ENCODE measurements at regions not wholly inside any gene's neighbourhood (a gene's known extent, or its start where the extent isn't known, plus 50 kb on each side); places are given as distances from the start of the nearest gene placed in this dataset.

- Histone ChIP-seq H3K4me3 (ENCODE audit: low read length) (peak overlapping the region; percentile 6), H3K4me1 (ENCODE audit: control insufficient read depth, insufficient read depth, low read length) (peaks cover 11% of the 10 kb centered on the region), H3K9me3 (ENCODE audit: control insufficient read depth, low read length) (no peaks in the 10 kb centered on the region)
Observed at GRCh38 chr5:32842813-32843530, 131.9 kb downstream of the NPR3 start.

GRCh38 chr5:32843531-32843895 is 132.4 kb downstream of the NPR3 start:
- Histone ChIP-seq H3K36me3 (ENCODE audit: control insufficient read depth, insufficient read depth, low read length) (no peaks in the 10 kb centered on the region), H3K4me1 (ENCODE audit: control insufficient read depth, insufficient read depth, low read length) (peaks cover 11% of the 10 kb centered on the region), H3K9ac (ENCODE audit: low read length) (no peak overlapping the region), H3K4me3 (ENCODE audit: low read length) (no peak overlapping the region), H3K27me3 (ENCODE audit: control insufficient read depth, insufficient read depth, low read length) (no peaks in the 10 kb centered on the region), H3K9me3 (ENCODE audit: control insufficient read depth, low read length) (no peaks in the 10 kb centered on the region)

More at GRCh38 chr5:32842813-32843530, 131.9 kb downstream of the NPR3 start:
- H3K27me3 ChIP-seq (ENCODE audit: control insufficient read depth, insufficient read depth, low read length): no peaks in the 10 kb centered on the region
- no peaks in the 10 kb centered on the region for H3K36me3 ChIP-seq (ENCODE audit: control insufficient read depth, insufficient read depth, low read length)
- H3K9ac ChIP-seq (ENCODE audit: low read length): no peak overlapping the region

DNA sequence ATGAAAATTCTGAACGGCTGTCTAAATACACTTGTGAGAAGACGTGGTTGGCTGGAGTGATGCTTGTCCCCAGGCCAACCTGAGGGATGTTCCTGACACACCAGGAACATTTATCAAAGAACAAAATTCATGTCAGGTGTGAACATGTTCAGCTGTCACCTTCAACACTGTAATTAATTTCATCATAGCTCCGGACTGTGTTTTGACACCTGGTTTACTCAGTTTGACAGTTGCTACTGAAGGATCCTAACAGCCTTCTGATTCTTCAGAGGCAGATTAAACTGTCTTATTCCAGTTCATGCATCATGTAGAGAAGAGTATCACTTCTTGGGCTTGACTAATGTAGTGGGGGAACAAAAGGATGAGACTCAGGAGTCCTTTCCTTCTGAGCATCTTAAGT is 134.1 kb downstream of the NPR3 start:
- no peaks in the 10 kb centered on the region for H3K36me3 ChIP-seq (ENCODE audit: control insufficient read depth, insufficient read depth, low read length)
- H3K4me3 ChIP-seq (ENCODE audit: low read length): no peak overlapping the region
- no peaks in the 10 kb centered on the region for H3K27me3 ChIP-seq (ENCODE audit: control insufficient read depth, insufficient read depth, low read length)
- H3K4me1 ChIP-seq (ENCODE audit: control insufficient read depth, insufficient read depth, low read length): peaks cover 11% of the 10 kb centered on the region
- H3K9ac ChIP-seq (ENCODE audit: low read length): no peak overlapping the region
- H3K9me3 ChIP-seq (ENCODE audit: control insufficient read depth, low read length): no peaks in the 10 kb centered on the region

DNA sequence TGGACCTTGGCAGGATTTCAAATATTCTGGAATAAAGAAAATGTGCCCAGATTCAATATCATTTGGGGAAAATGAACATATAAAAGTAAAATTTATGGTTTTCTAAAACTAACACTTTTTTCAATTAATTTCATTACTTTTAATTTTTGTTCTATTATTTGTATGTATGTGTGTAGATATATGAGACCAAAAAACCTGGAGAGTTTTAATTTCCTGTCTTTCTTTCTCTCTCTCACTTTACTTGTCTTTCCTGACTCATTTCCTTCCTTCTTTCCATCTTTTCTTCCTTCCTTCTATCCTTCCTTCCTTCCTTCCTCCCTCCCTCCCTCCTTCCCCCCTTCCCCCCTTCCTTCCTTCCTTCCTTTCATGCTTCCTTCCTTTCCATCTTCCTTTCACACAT is 137.0 kb downstream of the NPR3 start:
- Histone ChIP-seq H3K9ac (ENCODE audit: low read length) (no peak overlapping the region), H3K4me1 (ENCODE audit: control insufficient read depth, insufficient read depth, low read length) (peaks cover 5% of the 10 kb centered on the region), H3K36me3 (ENCODE audit: control insufficient read depth, insufficient read depth, low read length) (no peaks in the 10 kb centered on the region), H3K27me3 (ENCODE audit: control insufficient read depth, insufficient read depth, low read length) (no peaks in the 10 kb centered on the region), H3K9me3 (ENCODE audit: control insufficient read depth, low read length) (no peaks in the 10 kb centered on the region), H3K4me3 (ENCODE audit: low read length) (no peak overlapping the region)

DNA sequence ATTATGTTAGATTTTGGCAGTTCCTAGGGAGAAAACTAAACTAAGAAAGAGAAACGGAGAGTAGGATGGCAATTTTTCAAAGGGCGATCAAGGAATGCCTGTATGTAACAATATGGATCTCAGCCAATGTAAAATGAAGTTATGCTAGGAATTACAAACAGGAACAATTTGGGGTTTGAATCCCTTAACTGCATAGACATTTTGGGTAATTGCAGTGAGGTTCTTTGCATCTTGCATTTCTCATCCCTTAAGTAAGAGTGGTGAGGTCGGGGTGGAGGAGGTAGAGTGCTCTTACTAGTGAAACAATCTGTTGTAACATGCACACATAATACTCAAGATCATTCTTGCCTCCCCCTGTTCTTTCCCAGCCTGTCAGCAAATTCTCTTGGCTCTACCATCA is 137.6 kb downstream of the NPR3 start:
- no peak overlapping the region for H3K9ac ChIP-seq (ENCODE audit: low read length)
- no peaks in the 10 kb centered on the region for H3K27me3 ChIP-seq (ENCODE audit: control insufficient read depth, insufficient read depth, low read length)
- H3K9me3 ChIP-seq (ENCODE audit: control insufficient read depth, low read length): no peaks in the 10 kb centered on the region
- no peaks in the 10 kb centered on the region for H3K4me1 ChIP-seq (ENCODE audit: control insufficient read depth, insufficient read depth, low read length)
- no peak overlapping the region for H3K4me3 ChIP-seq (ENCODE audit: low read length)
- no peaks in the 10 kb centered on the region for H3K36me3 ChIP-seq (ENCODE audit: control insufficient read depth, insufficient read depth, low read length)

DNA sequence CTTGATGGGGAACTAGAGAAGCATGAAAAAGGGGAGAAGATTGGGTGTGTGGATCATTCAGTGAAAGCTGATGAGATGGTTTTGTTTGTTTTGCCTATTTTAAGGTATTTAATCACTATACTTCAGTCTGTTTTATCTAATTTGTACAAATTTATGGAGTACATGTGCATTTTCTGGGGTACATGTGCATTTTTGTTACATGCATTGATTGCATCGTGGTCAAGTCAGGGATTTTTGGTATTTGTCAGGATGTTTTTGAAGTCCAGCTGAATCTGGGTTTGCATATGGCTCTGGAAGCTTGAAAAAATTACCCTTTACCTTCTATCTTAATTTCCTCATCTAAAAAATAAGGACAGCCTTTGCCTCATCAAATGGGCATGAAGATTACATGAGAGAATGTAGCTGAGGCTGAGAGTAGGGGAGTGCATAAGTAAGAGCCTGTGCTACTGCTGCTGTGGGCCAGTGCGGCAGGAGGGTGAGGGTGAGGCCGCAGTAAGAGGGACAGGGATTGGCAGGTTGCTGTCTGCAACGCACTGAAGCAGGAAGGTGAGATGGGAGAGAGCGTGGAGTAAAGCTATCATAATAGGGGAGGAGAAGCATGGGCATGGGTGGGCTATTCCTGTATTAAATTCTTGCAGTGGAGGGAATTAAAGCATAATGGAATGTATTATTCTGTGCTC is 139.8 kb downstream of the NPR3 start:
- Histone ChIP-seq H3K4me3 (ENCODE audit: low read length) (no peak overlapping the region), H3K9me3 (ENCODE audit: control insufficient read depth, low read length) (no peaks in the 10 kb centered on the region), H3K36me3 (ENCODE audit: control insufficient read depth, insufficient read depth, low read length) (no peaks in the 10 kb centered on the region), H3K9ac (ENCODE audit: low read length) (no peak overlapping the region), H3K27me3 (ENCODE audit: control insufficient read depth, insufficient read depth, low read length) (no peaks in the 10 kb centered on the region), H3K4me1 (ENCODE audit: control insufficient read depth, insufficient read depth, low read length) (no peaks in the 10 kb centered on the region)

DNA sequence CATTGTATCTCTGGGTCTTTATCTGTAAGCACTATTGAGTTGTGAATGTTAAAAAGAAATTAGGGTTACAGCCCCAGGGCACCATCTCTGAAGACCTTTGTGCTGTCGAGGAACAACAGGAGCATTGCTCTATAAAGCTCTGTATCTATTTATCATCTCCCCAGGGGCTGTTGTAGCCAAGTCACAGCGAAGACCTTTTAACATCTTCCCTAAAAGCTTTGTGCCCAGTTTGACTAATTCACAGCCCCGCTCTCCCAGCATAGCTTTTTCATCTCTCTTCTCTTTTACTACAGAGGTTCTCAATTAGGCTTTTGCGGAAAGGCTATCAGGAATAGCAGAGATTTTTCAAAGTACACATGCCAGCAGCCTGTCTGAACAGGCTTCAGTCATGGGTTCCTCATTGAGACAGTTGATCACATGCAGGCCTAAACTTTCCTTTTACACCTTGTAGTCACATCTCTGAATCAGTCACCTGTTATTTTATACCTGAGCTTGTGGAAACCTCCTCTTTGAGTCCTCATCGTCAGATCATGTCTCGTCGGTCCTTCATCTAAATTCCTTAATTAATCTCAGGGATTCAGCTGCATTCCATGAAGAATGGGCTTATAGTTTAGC is 140.5 kb downstream of the NPR3 start:
- H3K9ac ChIP-seq (ENCODE audit: low read length): no peak overlapping the region
- no peaks in the 10 kb centered on the region for H3K36me3 ChIP-seq (ENCODE audit: control insufficient read depth, insufficient read depth, low read length)
- H3K27me3 ChIP-seq (ENCODE audit: control insufficient read depth, insufficient read depth, low read length): no peaks in the 10 kb centered on the region
- H3K4me3 ChIP-seq (ENCODE audit: low read length): no peak overlapping the region
- H3K9me3 ChIP-seq (ENCODE audit: control insufficient read depth, low read length): no peaks in the 10 kb centered on the region
- no peaks in the 10 kb centered on the region for H3K4me1 ChIP-seq (ENCODE audit: control insufficient read depth, insufficient read depth, low read length)

DNA sequence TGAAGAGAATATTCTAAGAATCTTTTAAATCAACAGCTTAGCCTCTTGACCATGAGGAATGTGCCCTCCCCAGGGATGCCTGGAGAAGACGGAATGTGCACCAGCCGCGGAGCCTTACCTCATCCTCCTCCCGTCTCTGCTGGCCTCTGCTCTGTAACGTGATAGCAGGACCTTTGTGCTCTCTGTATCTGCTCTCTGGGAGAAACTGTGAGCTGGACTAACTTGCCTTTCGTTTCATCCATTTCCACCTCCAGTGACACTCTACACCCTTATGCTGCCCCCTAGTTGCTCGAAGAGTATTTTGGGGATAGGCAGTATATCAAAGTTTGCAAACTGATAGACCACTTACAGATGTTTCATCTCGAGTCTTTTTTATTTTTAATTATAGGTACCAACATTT is 141.4 kb downstream of the NPR3 start:
- Histone ChIP-seq H3K9ac (ENCODE audit: low read length) (no peak overlapping the region), H3K27me3 (ENCODE audit: control insufficient read depth, insufficient read depth, low read length) (no peaks in the 10 kb centered on the region), H3K36me3 (ENCODE audit: control insufficient read depth, insufficient read depth, low read length) (no peaks in the 10 kb centered on the region), H3K9me3 (ENCODE audit: control insufficient read depth, low read length) (no peaks in the 10 kb centered on the region), H3K4me1 (ENCODE audit: control insufficient read depth, insufficient read depth, low read length) (no peaks in the 10 kb centered on the region), H3K4me3 (ENCODE audit: low read length) (no peak overlapping the region)

DNA sequence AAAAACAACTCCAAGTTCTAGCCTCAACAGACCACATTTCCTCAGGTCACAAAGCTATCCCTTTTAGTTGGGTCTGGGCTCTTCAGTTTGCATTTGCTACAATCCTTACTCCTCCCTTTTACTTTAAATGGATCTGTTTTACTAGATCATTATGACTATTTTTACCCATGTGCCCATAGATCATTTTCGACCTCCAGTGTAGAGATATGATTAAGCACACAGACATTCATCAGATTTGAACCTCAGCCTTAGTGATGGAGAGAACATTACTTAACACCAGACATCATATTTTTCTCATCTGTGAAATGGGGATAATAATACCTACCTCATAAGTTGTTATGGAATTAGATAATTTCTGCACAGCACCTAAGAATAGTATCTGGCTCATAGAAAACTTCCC is 141.9 kb downstream of the NPR3 start:
- Histone ChIP-seq H3K9ac (ENCODE audit: low read length) (no peak overlapping the region), H3K4me3 (ENCODE audit: low read length) (no peak overlapping the region), H3K27me3 (ENCODE audit: control insufficient read depth, insufficient read depth, low read length) (no peaks in the 10 kb centered on the region), H3K36me3 (ENCODE audit: control insufficient read depth, insufficient read depth, low read length) (no peaks in the 10 kb centered on the region), H3K4me1 (ENCODE audit: control insufficient read depth, insufficient read depth, low read length) (no peaks in the 10 kb centered on the region), H3K9me3 (ENCODE audit: control insufficient read depth, low read length) (no peaks in the 10 kb centered on the region)

GRCh38 chr5:32854473-32854872 is 143.4 kb downstream of the NPR3 start:
- Histone ChIP-seq H3K9ac (ENCODE audit: low read length) (no peak overlapping the region), H3K4me1 (ENCODE audit: control insufficient read depth, insufficient read depth, low read length) (no peaks in the 10 kb centered on the region), H3K9me3 (ENCODE audit: control insufficient read depth, low read length) (no peaks in the 10 kb centered on the region), H3K27me3 (ENCODE audit: control insufficient read depth, insufficient read depth, low read length) (no peaks in the 10 kb centered on the region), H3K36me3 (ENCODE audit: control insufficient read depth, insufficient read depth, low read length) (no peaks in the 10 kb centered on the region), H3K4me3 (ENCODE audit: low read length) (no peak overlapping the region)

- no peak overlapping the region for H3K9ac ChIP-seq (ENCODE audit: low read length)
- H3K4me3 ChIP-seq (ENCODE audit: low read length): no peak overlapping the region
- no peaks in the 10 kb centered on the region for H3K36me3 ChIP-seq (ENCODE audit: control insufficient read depth, insufficient read depth, low read length)
- H3K4me1 ChIP-seq (ENCODE audit: control insufficient read depth, insufficient read depth, low read length): no peaks in the 10 kb centered on the region
- H3K9me3 ChIP-seq (ENCODE audit: control insufficient read depth, low read length): no peaks in the 10 kb centered on the region
- H3K27me3 ChIP-seq (ENCODE audit: control insufficient read depth, insufficient read depth, low read length): no peaks in the 10 kb centered on the region
Observed at GRCh38 chr5:32859211-32859641, 148.1 kb downstream of the NPR3 start.

- Histone ChIP-seq H3K4me1 (ENCODE audit: control insufficient read depth, insufficient read depth, low read length) (no peaks in the 10 kb centered on the region), H3K9me3 (ENCODE audit: control insufficient read depth, low read length) (no peaks in the 10 kb centered on the region), H3K9ac (ENCODE audit: low read length) (no peak overlapping the region), H3K36me3 (ENCODE audit: control insufficient read depth, insufficient read depth, low read length) (no peaks in the 10 kb centered on the region), H3K4me3 (ENCODE audit: low read length) (no peak overlapping the region), H3K27me3 (ENCODE audit: control insufficient read depth, insufficient read depth, low read length) (no peaks in the 10 kb centered on the region)
Observed at GRCh38 chr5:32865475-32865874, 154.4 kb downstream of the NPR3 start.
